Activated CD4-positive, alpha-beta T cell treated with anti-CD3 and anti-CD28 coated beads, Interleukin-2, amount 50 U/mL, for 48 hours (primary cell): ENCODE measurements at regions not wholly inside any gene's neighbourhood (a gene's known extent, or its start where the extent isn't known, plus 50 kb on each side); places are given as distances from the start of the nearest gene placed in this dataset.

Experiments
- DNase-seq, 2 experiments: peaks; one replicate each; pipeline ENCODE4 v3.0.0-alpha.2; 2020

- no peak for DNase-seq
Observed at GRCh38 chr13:50106559-50106958, 91.3 kb downstream of the KCNRG start.

GRCh38 chr13:50107205-50107604, 92.0 kb downstream of the KCNRG start:
- no peak for DNase-seq

- DNase-seq: no peak
Observed at GRCh38 chr13:50114961-50115360, 99.7 kb downstream of the KCNRG start.

- no peak for DNase-seq
Observed at GRCh38 chr13:50115695-50116094, 100.5 kb downstream of the KCNRG start.

- no peak for DNase-seq
Observed at GRCh38 chr13:50116430-50116973, 101.3 kb downstream of the KCNRG start.

GRCh38 chr13:50119591-50119990, 104.3 kb downstream of the KCNRG start:
- no peak for DNase-seq

GRCh38 chr13:50122455-50122854, 107.2 kb downstream of the KCNRG start:
- no peak for DNase-seq

GRCh38 chr13:50123002-50123401, 107.8 kb downstream of the KCNRG start:
- DNase-seq: no peak

GRCh38 chr13:50123515-50123861, 108.2 kb downstream of the KCNRG start:
- no peak for DNase-seq

- peak; percentile 74 to 90 for DNase-seq
Observed at GRCh38 chr13:50123862-50124535, 108.8 kb downstream of the KCNRG start.

GRCh38 chr13:50124536-50125303, 109.5 kb downstream of the KCNRG start:
- DNase-seq: peak; percentile 46 to 87

- no peak for DNase-seq
Observed at GRCh38 chr13:50125304-50125553, 110.0 kb downstream of the KCNRG start.

GRCh38 chr13:50125554-50126262, 110.5 kb downstream of the KCNRG start:
- DNase-seq: peak; percentile 82 to 84

- no peak for DNase-seq
Observed at GRCh38 chr13:50126263-50126992, 111.2 kb downstream of the KCNRG start.

GRCh38 chr13:50126993-50127725, 111.9 kb downstream of the KCNRG start:
- peak; percentile 54 to 67 for DNase-seq

- no peak for DNase-seq
Observed at GRCh38 chr13:50127726-50128291, 112.6 kb downstream of the KCNRG start.

- peak; percentile 29 to 56 for DNase-seq
Observed at GRCh38 chr13:50128428-50128931, 113.2 kb downstream of the KCNRG start.

GRCh38 chr13:50129081-50129705, 113.9 kb downstream of the KCNRG start:
- DNase-seq: peak in 1 of 2 experiments; percentile 32

- no peak for DNase-seq
Observed at GRCh38 chr13:50129706-50130122, 114.5 kb downstream of the KCNRG start.

- peak; percentile 23 to 31 for DNase-seq
Observed at GRCh38 chr13:50130123-50130946, 115.1 kb downstream of the KCNRG start.
